ENCODE measurements at regions not wholly inside any gene's neighbourhood (a gene's known extent, or its start where the extent isn't known, plus 50 kb on each side); places are given as distances from the start of the nearest gene placed in this dataset.

DNA sequence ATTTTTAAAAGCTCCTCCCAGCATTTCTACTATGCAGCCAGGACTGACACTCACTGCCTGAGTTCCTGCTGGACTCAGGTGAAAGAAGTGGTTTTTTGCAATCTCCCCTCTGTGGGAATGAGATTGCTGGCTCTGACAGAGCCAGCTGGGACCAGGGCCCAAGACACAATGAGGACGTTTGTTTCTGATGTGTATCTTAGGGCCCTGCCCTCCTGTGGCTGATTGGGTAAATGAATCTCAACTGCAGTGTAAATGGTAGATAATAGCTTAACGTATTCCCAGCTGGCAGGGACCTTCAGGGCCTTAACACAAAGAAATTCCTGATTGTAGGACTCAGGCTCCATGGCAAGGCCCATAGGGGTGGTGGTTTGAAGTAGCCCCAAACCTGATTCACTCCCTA is 85.8 kb upstream of the PRPS1 start:
- no peaks in the 10 kb centered on the region for H3K9me3 ChIP-seq
- no peaks in the 10 kb centered on the region for H3K27me3 ChIP-seq
- no peak overlapping the region for H3K27ac ChIP-seq
- no peak for TF ChIP-seq POLR2A (IDR thresholded peaks at IDR 0.05)
- TF ChIP-seq, protein P1, sequence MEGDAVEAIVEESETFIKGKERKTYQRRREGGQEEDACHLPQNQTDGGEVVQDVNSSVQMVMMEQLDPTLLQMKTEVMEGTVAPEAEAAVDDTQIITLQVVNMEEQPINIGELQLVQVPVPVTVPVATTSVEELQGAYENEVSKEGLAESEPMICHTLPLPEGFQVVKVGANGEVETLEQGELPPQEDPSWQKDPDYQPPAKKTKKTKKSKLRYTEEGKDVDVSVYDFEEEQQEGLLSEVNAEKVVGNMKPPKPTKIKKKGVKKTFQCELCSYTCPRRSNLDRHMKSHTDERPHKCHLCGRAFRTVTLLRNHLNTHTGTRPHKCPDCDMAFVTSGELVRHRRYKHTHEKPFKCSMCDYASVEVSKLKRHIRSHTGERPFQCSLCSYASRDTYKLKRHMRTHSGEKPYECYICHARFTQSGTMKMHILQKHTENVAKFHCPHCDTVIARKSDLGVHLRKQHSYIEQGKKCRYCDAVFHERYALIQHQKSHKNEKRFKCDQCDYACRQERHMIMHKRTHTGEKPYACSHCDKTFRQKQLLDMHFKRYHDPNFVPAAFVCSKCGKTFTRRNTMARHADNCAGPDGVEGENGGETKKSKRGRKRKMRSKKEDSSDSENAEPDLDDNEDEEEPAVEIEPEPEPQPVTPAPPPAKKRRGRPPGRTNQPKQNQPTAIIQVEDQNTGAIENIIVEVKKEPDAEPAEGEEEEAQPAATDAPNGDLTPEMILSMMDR (IDR thresholded peaks at IDR 0.05), result no peak
- H3K4me3 ChIP-seq, result no peak overlapping the region
- DNase-seq, result peak; percentile 21
- intact Hi-C loops (cut with DNase I; ENCODE audit: low total_unique reads), result no loop called here
- no peaks in the 10 kb centered on the region for H3K4me1 ChIP-seq
- H3K36me3 ChIP-seq (ENCODE audit: low read depth, missing control alignments), result no peaks in the 10 kb centered on the region
- WGBS, 2 donors, result 40 to 70% methylated on average over 1 to 2 of the region's 2 CpGs

- H3K9me3 ChIP-seq, result no peaks in the 10 kb centered on the region
- no peak overlapping the region for H3K4me3 ChIP-seq
- H3K27me3 ChIP-seq, result no peaks in the 10 kb centered on the region
- intact Hi-C loops (cut with DNase I; ENCODE audit: low total_unique reads), result no loop called here
- no peak overlapping the region for H3K27ac ChIP-seq
- TF ChIP-seq, protein P1 (IDR thresholded peaks at IDR 0.05), result no peak
- TF ChIP-seq POLR2A (IDR thresholded peaks at IDR 0.05), result no peak
- H3K4me1 ChIP-seq, result no peaks in the 10 kb centered on the region
- no peaks in the 10 kb centered on the region for H3K36me3 ChIP-seq (ENCODE audit: low read depth, missing control alignments)
- DNase-seq, result no peak
- WGBS, 2 donors, result 86% methylated on average over 7 of the region's 7 CpGs
Measured at GRCh38 chrX:107547621-107548020, 80.7 kb upstream of the PRPS1 start.

DNA sequence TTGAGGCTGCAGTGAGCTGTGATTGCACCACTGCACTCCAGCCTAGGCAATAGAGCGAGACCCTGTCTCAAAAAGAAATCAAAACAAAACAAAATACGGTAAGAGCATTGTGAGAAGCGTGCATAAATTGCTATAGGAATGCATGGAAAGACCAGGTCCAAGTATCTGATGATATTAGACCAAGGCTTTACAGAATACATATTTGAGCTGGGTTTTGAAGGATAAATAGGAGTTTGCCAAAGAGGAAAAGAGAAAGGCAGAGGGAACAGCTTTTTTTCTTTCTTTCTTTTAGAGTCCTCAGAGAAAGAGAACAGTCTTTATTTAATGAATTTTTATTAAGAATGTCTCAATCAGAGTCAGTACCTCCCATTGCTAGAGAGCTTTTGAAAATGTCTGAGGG is 79.5 kb upstream of the PRPS1 start:
- 90 to 91% methylated on average over 3 of the region's 3 CpGs for WGBS, 2 donors
- H3K9me3 ChIP-seq, result no peaks in the 10 kb centered on the region
- no peaks in the 10 kb centered on the region for H3K4me1 ChIP-seq
- H3K4me3 ChIP-seq, result no peak overlapping the region
- no peak overlapping the region for H3K27ac ChIP-seq
- no peak for DNase-seq
- intact Hi-C loops (cut with DNase I; ENCODE audit: low total_unique reads), result no loop called here
- TF ChIP-seq, protein P1 (IDR thresholded peaks at IDR 0.05), result no peak
- no peak for TF ChIP-seq POLR2A (IDR thresholded peaks at IDR 0.05)
- H3K27me3 ChIP-seq, result no peaks in the 10 kb centered on the region
- no peaks in the 10 kb centered on the region for H3K36me3 ChIP-seq (ENCODE audit: low read depth, missing control alignments)

DNA sequence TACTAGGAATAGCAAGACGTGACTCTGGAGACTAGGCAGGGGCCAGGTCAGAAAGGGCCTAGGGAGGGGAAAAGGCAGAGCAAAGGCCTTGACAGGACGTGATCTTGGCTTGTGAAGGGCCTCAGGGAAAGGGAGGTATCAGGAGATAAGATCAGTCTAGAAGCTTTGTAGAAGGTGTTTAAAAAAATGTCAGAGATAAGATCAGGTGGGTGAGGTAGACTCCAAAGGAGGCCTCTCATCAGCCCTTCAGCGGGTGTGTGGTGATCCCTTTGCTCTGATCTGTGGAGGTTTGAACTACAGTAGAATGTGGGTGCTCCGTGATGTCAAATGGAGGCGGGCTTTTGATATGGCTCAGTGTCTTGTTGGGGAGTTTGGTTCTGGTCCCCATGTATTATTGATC is 78.8 kb upstream of the PRPS1 start:
- 87 to 91% methylated on average over 5 of the region's 5 CpGs for WGBS, 2 donors
- no peaks in the 10 kb centered on the region for H3K27me3 ChIP-seq
- no peak overlapping the region for H3K4me3 ChIP-seq
- no peaks in the 10 kb centered on the region for H3K4me1 ChIP-seq
- intact Hi-C loops (cut with DNase I; ENCODE audit: low total_unique reads), result no loop called here
- no peak overlapping the region for H3K27ac ChIP-seq
- H3K36me3 ChIP-seq (ENCODE audit: low read depth, missing control alignments), result no peaks in the 10 kb centered on the region
- H3K9me3 ChIP-seq, result no peaks in the 10 kb centered on the region
- TF ChIP-seq POLR2A (IDR thresholded peaks at IDR 0.05), result no peak
- TF ChIP-seq, protein P1 (IDR thresholded peaks at IDR 0.05), result no peak
- no peak for DNase-seq

GRCh38 chrX:107551546-107551945 is 76.8 kb upstream of the PRPS1 start:
- no peaks in the 10 kb centered on the region for H3K27me3 ChIP-seq
- 92% methylated on average over 7 of the region's 7 CpGs; no CpG with 5 or more reads in 1 of the 2 donors for WGBS, 2 donors
- intact Hi-C loops (cut with DNase I; ENCODE audit: low total_unique reads), result no loop called here
- DNase-seq, result no peak
- no peaks in the 10 kb centered on the region for H3K36me3 ChIP-seq (ENCODE audit: low read depth, missing control alignments)
- H3K4me1 ChIP-seq, result no peaks in the 10 kb centered on the region
- H3K4me3 ChIP-seq, result no peak overlapping the region
- no peak for TF ChIP-seq POLR2A (IDR thresholded peaks at IDR 0.05)
- TF ChIP-seq, protein P1 (IDR thresholded peaks at IDR 0.05), result no peak
- no peak overlapping the region for H3K27ac ChIP-seq
- no peaks in the 10 kb centered on the region for H3K9me3 ChIP-seq
